ENCODE measurements at regions not wholly inside any gene's neighbourhood (a gene's known extent, or its start where the extent isn't known, plus 50 kb on each side); places are given as distances from the start of the nearest gene placed in this dataset.

- H3K4me3 ChIP-seq (replicated peaks in 1 of 2; ENCODE audit: low read depth in 2 of 2, low read length in 2 of 2), result no peak overlapping the region
- peak in 1 of 2 donors; percentile 9 for DNase-seq (ENCODE audit: low read depth in 2 of 2)
- TF ChIP-seq, protein P1, sequence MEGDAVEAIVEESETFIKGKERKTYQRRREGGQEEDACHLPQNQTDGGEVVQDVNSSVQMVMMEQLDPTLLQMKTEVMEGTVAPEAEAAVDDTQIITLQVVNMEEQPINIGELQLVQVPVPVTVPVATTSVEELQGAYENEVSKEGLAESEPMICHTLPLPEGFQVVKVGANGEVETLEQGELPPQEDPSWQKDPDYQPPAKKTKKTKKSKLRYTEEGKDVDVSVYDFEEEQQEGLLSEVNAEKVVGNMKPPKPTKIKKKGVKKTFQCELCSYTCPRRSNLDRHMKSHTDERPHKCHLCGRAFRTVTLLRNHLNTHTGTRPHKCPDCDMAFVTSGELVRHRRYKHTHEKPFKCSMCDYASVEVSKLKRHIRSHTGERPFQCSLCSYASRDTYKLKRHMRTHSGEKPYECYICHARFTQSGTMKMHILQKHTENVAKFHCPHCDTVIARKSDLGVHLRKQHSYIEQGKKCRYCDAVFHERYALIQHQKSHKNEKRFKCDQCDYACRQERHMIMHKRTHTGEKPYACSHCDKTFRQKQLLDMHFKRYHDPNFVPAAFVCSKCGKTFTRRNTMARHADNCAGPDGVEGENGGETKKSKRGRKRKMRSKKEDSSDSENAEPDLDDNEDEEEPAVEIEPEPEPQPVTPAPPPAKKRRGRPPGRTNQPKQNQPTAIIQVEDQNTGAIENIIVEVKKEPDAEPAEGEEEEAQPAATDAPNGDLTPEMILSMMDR (IDR thresholded peaks at IDR 0.05; ENCODE audit: low read depth, low read length), result no peak
Observed at GRCh38 chr5:111851631-111852548, 94.9 kb upstream of the NREP start.

DNA sequence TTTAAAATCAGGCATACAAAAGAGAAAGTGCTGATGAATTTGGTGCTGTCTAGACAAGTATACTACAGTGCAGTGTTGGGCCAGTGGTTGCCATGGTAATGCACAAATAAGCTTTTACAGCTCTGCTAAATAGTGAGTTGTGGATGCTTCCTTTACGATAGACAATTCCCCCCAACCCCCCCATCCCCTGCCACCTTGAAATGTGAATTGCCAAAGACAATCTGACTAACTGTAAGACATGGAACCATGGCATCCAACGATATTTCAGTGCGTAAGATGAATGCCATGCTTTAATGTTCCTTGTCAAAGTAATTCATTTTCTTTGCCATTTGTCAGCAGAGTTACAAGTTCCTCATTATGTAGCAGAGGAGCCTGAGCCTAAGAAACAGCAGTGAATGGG lies 91.5 kb upstream of the NREP start:
- TF ChIP-seq, protein P1 (IDR thresholded peaks at IDR 0.05; ENCODE audit: low read depth, low read length), result no peak
- H3K4me3 ChIP-seq (replicated peaks in 1 of 2; ENCODE audit: low read depth in 2 of 2, low read length in 2 of 2), result no peak overlapping the region
- peak in 1 of 2 donors; percentile 20 for DNase-seq (ENCODE audit: low read depth in 2 of 2)

- TF ChIP-seq, protein P1 (IDR thresholded peaks at IDR 0.05; ENCODE audit: low read depth, low read length), result no peak
- H3K4me3 ChIP-seq (replicated peaks in 1 of 2; ENCODE audit: low read depth in 2 of 2, low read length in 2 of 2), result no peak overlapping the region
- no peak for DNase-seq (ENCODE audit: low read depth in 2 of 2)
Observed at GRCh38 chr5:111847052-111847925, 90.3 kb upstream of the NREP start.

GRCh38 chr5:111840036-111840674 lies 83.2 kb upstream of the NREP start:
- no peak overlapping the region for H3K4me3 ChIP-seq (replicated peaks in 1 of 2; ENCODE audit: low read depth in 2 of 2, low read length in 2 of 2)
- TF ChIP-seq, protein P1 (IDR thresholded peaks at IDR 0.05; ENCODE audit: low read depth, low read length), result no peak
- DNase-seq (ENCODE audit: low read depth in 2 of 2), result no peak

DNA sequence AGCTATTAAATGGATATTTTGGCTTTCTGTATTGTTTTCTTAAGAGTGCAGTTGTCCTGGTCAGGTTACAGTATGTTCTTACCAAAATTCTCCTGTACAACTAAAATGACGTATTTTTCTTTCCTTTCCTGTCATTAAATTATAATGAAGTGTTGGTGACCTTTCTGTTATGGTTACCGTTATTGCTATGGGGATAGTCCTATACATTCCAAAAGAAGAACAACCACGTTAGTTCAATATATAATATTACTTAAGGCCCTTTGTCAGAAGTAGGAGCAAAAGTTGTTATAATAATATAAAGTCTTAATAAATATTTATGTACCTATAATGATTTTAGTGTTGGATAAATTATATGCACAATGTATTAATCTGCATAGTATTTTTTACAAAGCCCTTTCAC lies 82.4 kb upstream of the NREP start:
- no peak overlapping the region for H3K4me3 ChIP-seq (replicated peaks in 1 of 2; ENCODE audit: low read depth in 2 of 2, low read length in 2 of 2)
- DNase-seq (ENCODE audit: low read depth in 2 of 2), result no peak
- TF ChIP-seq, protein P1 (IDR thresholded peaks at IDR 0.05; ENCODE audit: low read depth, low read length), result no peak

DNA sequence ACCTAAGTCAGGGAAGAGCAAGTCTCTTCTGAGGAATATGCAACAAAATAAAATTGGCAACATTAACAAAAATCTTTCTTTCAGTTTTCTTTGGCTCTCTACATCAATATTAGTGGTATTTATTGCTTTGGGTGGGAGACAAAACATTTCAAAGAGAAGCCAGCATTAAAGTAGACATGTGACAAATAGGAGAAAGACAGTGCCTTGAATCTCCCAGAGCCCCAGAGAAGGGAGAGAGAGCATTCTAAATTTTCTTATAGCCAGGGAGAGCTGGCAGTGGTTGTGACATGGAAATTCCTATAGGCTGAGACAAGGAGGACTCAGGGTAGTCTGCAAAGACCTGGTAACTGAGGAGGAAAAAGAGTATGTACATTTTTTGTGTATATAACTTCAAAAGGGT lies 79.4 kb upstream of the NREP start:
- TF ChIP-seq, protein P1 (IDR thresholded peaks at IDR 0.05; ENCODE audit: low read depth, low read length), result no peak
- DNase-seq (ENCODE audit: low read depth in 2 of 2), result peak in 1 of 2 donors; percentile 29
- no peak overlapping the region for H3K4me3 ChIP-seq (replicated peaks in 1 of 2; ENCODE audit: low read depth in 2 of 2, low read length in 2 of 2)

Measured in cardiac fibroblast (primary cell).